Keratinocyte (primary cell): ENCODE measurements at regions not wholly inside any gene's neighbourhood (a gene's known extent, or its start where the extent isn't known, plus 50 kb on each side); places are given as distances from the start of the nearest gene placed in this dataset.

Source experiments
- DNase-seq: peaks from one replicate; pipeline ENCODE4 v3.0.0-alpha.2; 2011; ENCODE audit warnings: low read depth, missing footprints, low spot score
- FAIRE-seq: peaks from 2 replicates; lab custom pipeline; 2011; peaks lifted over from hg19 to GRCh38; lab: Jason Lieb, UNC
- H2AFZ ChIP-seq: 2 replicates; pipeline ENCODE4 v1.6.0; 2012; ENCODE audit warnings: low read length, control low read depth, inconsistent platforms; ENCODE audit not compliant: control insufficient read depth
- H3K27ac ChIP-seq: 2 replicates; pipeline ENCODE4 v1.5.1; 2011; ENCODE audit warnings: low read length; ENCODE audit not compliant: control insufficient read depth, insufficient read depth
- H3K27me3 ChIP-seq: 3 replicates; pipeline ENCODE4 v1.6.0; 2011; ENCODE audit warnings: low read length; ENCODE audit not compliant: control insufficient read depth, insufficient read depth; ENCODE audit errors: extremely low read depth
- H3K36me3 ChIP-seq, 2 experiments: 2 replicates in 1 of 2; 3 replicates in 1 of 2; pipeline ENCODE4 v1.5.1; 2011; ENCODE audit warnings: low read length in 2 of 2, mild to moderate bottlenecking in 1 of 2; ENCODE audit not compliant: control insufficient read depth in 2 of 2, insufficient read depth in 2 of 2; ENCODE audit errors: extremely low read depth in 1 of 2
- H3K4me1 ChIP-seq: 3 replicates; pipeline ENCODE4 v1.5.1; 2011; ENCODE audit warnings: low read length; ENCODE audit not compliant: control insufficient read depth, insufficient read depth; ENCODE audit errors: extremely low read depth
- H3K4me2 ChIP-seq: 3 replicates; pipeline ENCODE4 v1.6.0; 2011; ENCODE audit warnings: low read depth, low read length; ENCODE audit not compliant: control insufficient read depth, insufficient read depth; ENCODE audit errors: extremely low read depth
- H3K4me3 ChIP-seq, 3 experiments: fragments of 200-600 bp in 1 of 3; sonication (generic) in 1 of 3; 2 replicates in 2 of 3; 3 replicates in 1 of 3; pipeline ENCODE4 v1.5.1; 2011 to 2016; ENCODE audit warnings: low read length in 3 of 3, mild to moderate bottlenecking in 3 of 3, control low read depth in 2 of 3, inconsistent platforms in 1 of 3, low read depth in 1 of 3, mixed read lengths in 1 of 3, mixed run types in 1 of 3, moderate library complexity in 1 of 3; ENCODE audit not compliant: control insufficient read depth in 2 of 3, insufficient read depth in 2 of 3; ENCODE audit errors: extremely low read depth in 1 of 3
- H3K79me2 ChIP-seq: 2 replicates; pipeline ENCODE4 v1.6.0; 2012; ENCODE audit warnings: low read length; ENCODE audit not compliant: control insufficient read depth, insufficient read depth
- H3K9ac ChIP-seq: 3 replicates; pipeline ENCODE4 v1.6.0; 2011; ENCODE audit warnings: low read length; ENCODE audit not compliant: control insufficient read depth, insufficient read depth; ENCODE audit errors: extremely low read depth
- H3K9me1 ChIP-seq: 3 replicates; pipeline ENCODE4 v1.6.0; 2011; ENCODE audit warnings: low read length; ENCODE audit not compliant: control insufficient read depth, insufficient read depth; ENCODE audit errors: extremely low read depth
- H3K9me3 ChIP-seq: 2 replicates; pipeline ENCODE4 v1.5.1; 2012; ENCODE audit warnings: low read depth, low read length; ENCODE audit not compliant: control insufficient read depth
- H4K20me1 ChIP-seq: 3 replicates; pipeline ENCODE4 v1.6.0; 2011; ENCODE audit warnings: low read length; ENCODE audit not compliant: control insufficient read depth, insufficient read depth; ENCODE audit errors: extremely low read depth
- CTCF ChIP-seq, 3 experiments: IDR thresholded peaks in 1 of 3; conservative IDR thresholded peaks in 1 of 3; optimal IDR thresholded peaks in 1 of 3; 2 replicates in 2 of 3; 3 replicates in 1 of 3; pipeline versions ENCODE3 to v1.5.1; 2011; ENCODE audit warnings: low read length in 3 of 3, mild to moderate bottlenecking in 3 of 3, moderate library complexity in 2 of 3, control low read depth in 1 of 3, inconsistent platforms in 1 of 3; ENCODE audit not compliant: insufficient read depth in 2 of 3; ENCODE audit errors: extremely low read depth in 1 of 3
- EZH2 ChIP-seq: IDR thresholded peaks from one replicate; pipeline ENCODE4 v1.6.1; 2012; ENCODE audit warnings: inconsistent platforms, mild to moderate bottlenecking, low read length, moderate library complexity
- dilution Hi-C: fragments of 300-500 bp; cut with MboI; formaldehyde crosslinking; loops from one replicate; pipeline ENCODE4 v1.7.0; 2020; ENCODE audit warnings: low sequenced_read_pairs; ENCODE audit not compliant: extremely low pct_ligation_motif_present

GRCh38 chr6:135703621-135704020 is 147.9 kb upstream of the PDE7B start:
- Histone ChIP-seq H3K4me2 (no peak overlapping the region), H3K4me1 (no peaks in the 10 kb centered on the region), H2AFZ (no peak overlapping the region), H3K9ac (no peak overlapping the region), H3K9me3 (no peaks in the 10 kb centered on the region), H4K20me1 (no peaks in the 10 kb centered on the region), H3K36me3 (no peaks in the 10 kb centered on the region), H3K27me3 (no peaks in the 10 kb centered on the region), H3K9me1 (no peaks in the 10 kb centered on the region), H3K79me2 (no peaks in the 10 kb centered on the region), H3K4me3 (no peak overlapping the region), H3K27ac (no peak overlapping the region)
- dilution Hi-C loops = no loop called here
- no peak for TF ChIP-seq CTCF (optimal IDR thresholded peaks at IDR 0.05 in 1 of 3, IDR thresholded peaks at IDR 0.05 in 1 of 3, conservative IDR thresholded peaks at IDR 0.05 in 1 of 3; ENCODE audit: extremely low read depth in 1 of 3, insufficient read depth in 2 of 3, low read length in 3 of 3)
- TF ChIP-seq EZH2 = no peak
- DNase-seq (no peak), FAIRE-seq (no peak)

- no peaks in the 10 kb centered on the region for H3K4me1 ChIP-seq
- H3K9ac ChIP-seq = no peak overlapping the region
- dilution Hi-C loops = no loop called here
- no peaks in the 10 kb centered on the region for H3K9me3 ChIP-seq
- no peak overlapping the region for H3K4me3 ChIP-seq
- H3K27me3 ChIP-seq = no peaks in the 10 kb centered on the region
- H3K79me2 ChIP-seq = no peaks in the 10 kb centered on the region
- H3K9me1 ChIP-seq = no peaks in the 10 kb centered on the region
- no peak overlapping the region for H3K4me2 ChIP-seq
- no peak overlapping the region for H3K27ac ChIP-seq
- DNase-seq = no peak
- H3K36me3 ChIP-seq = no peaks in the 10 kb centered on the region
- no peak for FAIRE-seq
- no peak for TF ChIP-seq EZH2
- TF ChIP-seq CTCF (optimal IDR thresholded peaks at IDR 0.05 in 1 of 3, IDR thresholded peaks at IDR 0.05 in 1 of 3, conservative IDR thresholded peaks at IDR 0.05 in 1 of 3; ENCODE audit: extremely low read depth in 1 of 3, insufficient read depth in 2 of 3, low read length in 3 of 3) = no peak
- no peaks in the 10 kb centered on the region for H4K20me1 ChIP-seq
- H2AFZ ChIP-seq = no peak overlapping the region
Measured at GRCh38 chr6:135707426-135707825, 144.1 kb upstream of the PDE7B start.
